ENCODE measurements at regions not wholly inside any gene's neighbourhood (a gene's known extent, or its start where the extent isn't known, plus 50 kb on each side); places are given as distances from the start of the nearest gene placed in this dataset.
"Not testable (repeated sequence)": the region's sequence is repeated elsewhere in the genome, so short reads cannot be mapped to it uniquely, and the experiment has no call there.

DNA sequence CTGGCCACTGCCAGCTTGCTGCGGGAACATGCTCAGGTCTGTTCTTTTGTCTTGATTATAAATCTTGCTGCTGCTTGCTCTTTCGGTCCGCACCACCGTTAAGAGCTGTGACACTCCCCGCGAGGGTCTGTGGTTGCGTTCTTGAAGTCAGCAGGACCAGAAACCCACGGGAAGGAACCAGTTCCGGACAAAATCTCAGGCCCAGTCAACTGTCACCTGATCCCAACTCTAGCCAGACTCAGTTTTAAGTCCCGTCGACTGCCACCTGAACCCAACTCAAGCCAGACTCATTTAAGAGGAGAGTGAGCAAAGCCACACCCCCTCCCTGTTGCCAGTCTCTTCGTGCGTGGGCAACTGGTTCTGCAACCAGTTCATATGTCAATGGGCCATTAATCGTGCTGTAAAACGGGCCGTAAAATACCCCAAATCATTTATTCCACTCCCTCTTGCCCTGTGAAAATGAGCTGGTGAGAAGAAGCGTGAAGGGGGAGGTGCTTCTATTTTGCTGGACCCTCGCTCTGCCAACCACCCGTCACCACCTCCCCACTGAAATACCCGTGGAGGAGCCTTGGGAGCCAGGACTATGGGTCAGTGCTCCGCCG is 224.3 kb downstream of the NDUFA10 start (continued):
- TF ChIP-seq FOXM1 (IDR thresholded peaks at IDR 0.05; ENCODE audit: low read depth) (no peak), FOXM1 (CRISPR knock-in tag; IDR thresholded peaks at IDR 0.05; ENCODE audit: low read depth) (no peak)

DNA sequence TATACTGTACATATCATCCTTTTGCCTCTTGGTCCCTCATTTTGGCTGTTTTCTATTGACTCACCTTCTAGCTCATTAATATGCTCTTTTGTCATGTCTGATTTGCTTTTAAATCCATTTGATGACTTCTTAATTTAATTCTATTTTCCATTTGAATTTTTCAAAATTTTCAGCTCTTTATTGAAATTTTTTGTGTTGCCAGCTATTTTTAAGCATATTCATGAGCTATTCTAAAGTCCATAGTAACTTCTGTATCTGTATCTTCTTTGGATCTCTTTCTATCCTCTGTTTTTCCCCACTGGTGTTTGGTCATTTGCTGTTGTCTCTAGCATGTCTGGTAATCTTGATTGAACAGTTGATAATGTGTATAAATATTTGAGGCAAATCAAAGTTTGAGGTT is 227.8 kb downstream of the NDUFA10 start:
- Histone ChIP-seq H3K27me3 (ENCODE audit: control insufficient read depth in 2 of 2, insufficient read depth in 2 of 2, low read length in 2 of 2) (peaks cover 0 to 27% of the 10 kb centered on the region in 2 experiments; a peak in 2 of 5 replicates), H2AFZ (ENCODE audit: low read depth, low read length) (no peak overlapping the region), H3K9me3 (replicated peaks; ENCODE audit: control insufficient read depth, insufficient read depth, low read depth, low read length) (no peaks in the 10 kb centered on the region), H4K20me1 (replicated peaks; ENCODE audit: control insufficient read depth, insufficient read depth, low read length) (no peaks in the 10 kb centered on the region), H3K27ac (ENCODE audit: extremely low read depth, low read depth, low read length) (no peak overlapping the region), H3K79me2 (ENCODE audit: control insufficient read depth, insufficient read depth, low read length) (no peaks in the 10 kb centered on the region), H3K36me3 (ENCODE audit: control insufficient read depth, insufficient read depth, low read length) (no peaks in the 10 kb centered on the region), H3K9ac (ENCODE audit: insufficient read depth in 1 of 2, low read depth in 2 of 2, low read length in 2 of 2) (no peak overlapping the region), H3K4me1 (replicated peaks in 1 of 2; ENCODE audit: control insufficient read depth in 2 of 2, insufficient read depth in 2 of 2, low read length in 2 of 2) (no peaks in the 10 kb centered on the region; a peak in 1 of 5 replicates), H3K9me1 (ENCODE audit: control insufficient read depth, insufficient read depth, low read length) (peaks cover 3% of the 10 kb centered on the region), H3K4me3 (no peak overlapping the region), H3K4me2 (ENCODE audit: insufficient read depth, low read length) (no peak overlapping the region)
- CTCF ChIA-PET (ENCODE audit: low intra/inter-chr PET ratio), result no interaction called here
- intact Hi-C loops (cut with micrococcal nuclease) (no loop called here), in situ Hi-C loops (cut with MboI) (no loop called here)
- FAIRE-seq (no peak), ATAC-seq (no peak), DNase-seq (ENCODE audit: extremely low read depth in 1 of 4, low spot score in 3 of 4) (no peak)
- POLR2A ChIA-PET, result interaction anchor here (0.6 kb wide), 1 partner anchor 75 kb away, joined by 3 read pairs; no protein-coding TSS in a partner anchor
- BruUV-seq (replicated peaks), result no TSS peak
- TF ChIP-seq MEF2A (IDR thresholded peaks at IDR 0.05; ENCODE audit: control insufficient read depth, low read depth, low read length), result no peak
- TF ChIP-seq TEAD1 (CRISPR knock-in tag; IDR thresholded peaks at IDR 0.05), result no peak
- TF ChIP-seq NCOA6 (IDR thresholded peaks at IDR 0.05), result no peak

DNA sequence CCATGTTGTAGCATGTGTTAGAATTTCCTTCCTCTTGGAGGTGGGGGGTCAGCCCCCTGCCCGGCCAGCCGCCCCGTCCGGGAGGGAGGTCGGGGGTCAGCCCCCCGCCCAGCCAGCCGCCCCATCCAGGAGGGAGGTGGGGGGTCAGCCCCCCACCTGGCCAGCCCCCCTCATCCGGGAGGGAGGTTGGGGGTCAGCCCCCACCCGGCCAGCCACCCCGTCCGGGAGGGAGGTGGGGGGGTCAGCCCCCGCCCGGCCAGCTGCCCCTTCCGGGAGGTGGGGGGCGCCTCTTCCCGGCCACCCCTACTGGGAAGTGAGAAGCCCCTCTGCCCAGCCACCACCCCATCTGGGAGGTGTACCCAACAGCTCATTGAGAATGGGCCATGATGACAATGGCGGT is 229.4 kb downstream of the NDUFA10 start:
- FAIRE-seq; H3K4me1 ChIP-seq (replicated peaks in 1 of 2; ENCODE audit: control insufficient read depth in 2 of 2, insufficient read depth in 2 of 2, low read length in 2 of 2); H3K9me3 ChIP-seq (replicated peaks; ENCODE audit: control insufficient read depth, insufficient read depth, low read depth, low read length); H3K9me1 ChIP-seq (ENCODE audit: control insufficient read depth, insufficient read depth, low read length); BruUV-seq (replicated peaks); POLR2A ChIA-PET; H3K27ac ChIP-seq (ENCODE audit: extremely low read depth, low read depth, low read length); ATAC-seq; DNase-seq (ENCODE audit: extremely low read depth in 1 of 4, low spot score in 3 of 4); H3K79me2 ChIP-seq (ENCODE audit: control insufficient read depth, insufficient read depth, low read length); H3K4me3 ChIP-seq; H3K9ac ChIP-seq (ENCODE audit: insufficient read depth in 1 of 2, low read depth in 2 of 2, low read length in 2 of 2); in situ Hi-C loops (cut with MboI); H3K36me3 ChIP-seq (ENCODE audit: control insufficient read depth, insufficient read depth, low read length); H2AFZ ChIP-seq (ENCODE audit: low read depth, low read length); H3K4me2 ChIP-seq (ENCODE audit: insufficient read depth, low read length); CTCF ChIA-PET (ENCODE audit: low intra/inter-chr PET ratio); intact Hi-C loops (cut with micrococcal nuclease); H4K20me1 ChIP-seq (replicated peaks; ENCODE audit: control insufficient read depth, insufficient read depth, low read length): not testable (repeated sequence)
- WGBS (ENCODE audit: insufficient coverage, low coverage, missing lambda C conversion rate), result no CpG with 5 or more reads among the region's 17 CpGs
- peaks cover 0 to 23% of the 10 kb centered on the region in 2 experiments; a peak in 1 of 5 replicates for H3K27me3 ChIP-seq (ENCODE audit: control insufficient read depth in 2 of 2, insufficient read depth in 2 of 2, low read length in 2 of 2)
